Prostate gland (tissue), 2 donors: ENCODE measurements at regions not wholly inside any gene's neighbourhood (a gene's known extent, or its start where the extent isn't known, plus 50 kb on each side); places are given as distances from the start of the nearest gene placed in this dataset.

ENCODE experiments used
- DNase-seq: peaks from one replicate; pipeline ENCODE4 v3.0.0-alpha.2; 2019; ENCODE audit warnings: low spot score
- H3K27ac ChIP-seq, 2 donors: fragments of 200-600 bp; sonication (generic); 2 replicates each; pipeline ENCODE4 v1.5.1; 2017 to 2019
- H3K27me3 ChIP-seq: fragments of 200-600 bp; sonication (generic); replicated peaks from 2 replicates; pipeline ENCODE4 v1.5.1; 2019; ENCODE audit not compliant: insufficient read depth
- H3K36me3 ChIP-seq, 2 donors: fragments of 200-600 bp; sonication (generic); 1 replicate in 1 of 2; 2 replicates in 1 of 2; pipeline versions ENCODE4 v1.5.1 to v1.8.1; 2017 to 2019
- H3K4me1 ChIP-seq: fragments of 200-600 bp; sonication (generic); replicated peaks from 2 replicates; pipeline ENCODE4 v1.5.1; 2019
- H3K4me3 ChIP-seq, 2 donors: fragments of 200-600 bp; sonication (generic); 2 replicates each; pipeline ENCODE4 v1.5.1; 2017 to 2019
- H3K9me3 ChIP-seq: fragments of 200-600 bp; sonication (generic); 2 replicates; pipeline ENCODE4 v1.5.1; 2017
- POLR2A ChIP-seq: fragments of 450-650 bp; IDR thresholded peaks from one replicate; pipeline ENCODE4 v1.6.1; 2016; ENCODE audit warnings: antibody characterized with exemption, mild to moderate bottlenecking
- POLR2AphosphoS5 ChIP-seq: sonication (generic); formaldehyde crosslinking; IDR thresholded peaks from one replicate; pipeline ENCODE4 v1.6.1; 2017; ENCODE audit warnings: antibody characterized with exemption
- WGBS: methylation state at CpG from one replicate; pipeline ENCODE4 v1.1.5; 2018; 5-methylcytosine and 5-hydroxymethylcytosine counted together
- intact Hi-C: fragments of 100-400 bp; cut with DNase I; formaldehyde crosslinking; loops from one replicate; pipeline ENCODE4 v1.14.2; 2022
- TF ChIP-seq, protein P1 (sequence below), 4 experiments: fragments of 200-600 bp in 2 of 4; fragments of 450-650 bp in 2 of 4; sonication (generic) in 2 of 4; IDR thresholded peaks; 1 replicate in 3 of 4; 2 replicates in 1 of 4; pipeline ENCODE4 v1.5.1; 2016 to 2019; ENCODE audit warnings: antibody characterized with exemption in 4 of 4, mild to moderate bottlenecking in 2 of 4, moderate library complexity in 2 of 4

DNA sequence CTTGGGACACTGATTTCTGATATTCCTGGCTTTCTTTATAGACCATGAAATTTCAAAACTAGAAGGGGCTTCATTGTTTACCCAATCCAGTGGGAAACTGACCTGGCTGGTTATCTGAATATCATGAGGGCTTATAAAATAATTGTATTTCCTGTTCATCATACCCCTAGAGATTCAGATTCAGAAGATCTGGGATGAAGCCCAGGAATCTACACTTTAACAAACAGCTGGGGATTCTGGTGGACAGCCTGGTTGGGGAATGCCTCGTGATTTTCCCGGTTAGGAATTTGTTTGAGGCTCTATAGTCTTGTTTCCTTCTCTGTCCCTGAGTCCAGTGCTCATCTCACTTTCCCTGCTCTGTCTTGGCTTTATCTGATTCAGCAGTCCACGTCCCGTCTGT, 110.3 kb downstream of the ADRA2A start:
- intact Hi-C loops, result no loop called here
- H3K36me3 ChIP-seq, result no peaks in the 10 kb centered on the region
- no peak overlapping the region for H3K27ac ChIP-seq
- TF ChIP-seq, protein P1, sequence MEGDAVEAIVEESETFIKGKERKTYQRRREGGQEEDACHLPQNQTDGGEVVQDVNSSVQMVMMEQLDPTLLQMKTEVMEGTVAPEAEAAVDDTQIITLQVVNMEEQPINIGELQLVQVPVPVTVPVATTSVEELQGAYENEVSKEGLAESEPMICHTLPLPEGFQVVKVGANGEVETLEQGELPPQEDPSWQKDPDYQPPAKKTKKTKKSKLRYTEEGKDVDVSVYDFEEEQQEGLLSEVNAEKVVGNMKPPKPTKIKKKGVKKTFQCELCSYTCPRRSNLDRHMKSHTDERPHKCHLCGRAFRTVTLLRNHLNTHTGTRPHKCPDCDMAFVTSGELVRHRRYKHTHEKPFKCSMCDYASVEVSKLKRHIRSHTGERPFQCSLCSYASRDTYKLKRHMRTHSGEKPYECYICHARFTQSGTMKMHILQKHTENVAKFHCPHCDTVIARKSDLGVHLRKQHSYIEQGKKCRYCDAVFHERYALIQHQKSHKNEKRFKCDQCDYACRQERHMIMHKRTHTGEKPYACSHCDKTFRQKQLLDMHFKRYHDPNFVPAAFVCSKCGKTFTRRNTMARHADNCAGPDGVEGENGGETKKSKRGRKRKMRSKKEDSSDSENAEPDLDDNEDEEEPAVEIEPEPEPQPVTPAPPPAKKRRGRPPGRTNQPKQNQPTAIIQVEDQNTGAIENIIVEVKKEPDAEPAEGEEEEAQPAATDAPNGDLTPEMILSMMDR (IDR thresholded peaks at IDR 0.05), result no peak
- TF ChIP-seq POLR2A (no peak), POLR2AphosphoS5 (no peak)
- DNase-seq, result no peak
- H3K27me3 ChIP-seq, result no peaks in the 10 kb centered on the region
- H3K9me3 ChIP-seq, result no peaks in the 10 kb centered on the region
- H3K4me3 ChIP-seq, result no peak overlapping the region
- WGBS, result 27% methylated on average over 4 of the region's 4 CpGs
- no peaks in the 10 kb centered on the region for H3K4me1 ChIP-seq

DNA sequence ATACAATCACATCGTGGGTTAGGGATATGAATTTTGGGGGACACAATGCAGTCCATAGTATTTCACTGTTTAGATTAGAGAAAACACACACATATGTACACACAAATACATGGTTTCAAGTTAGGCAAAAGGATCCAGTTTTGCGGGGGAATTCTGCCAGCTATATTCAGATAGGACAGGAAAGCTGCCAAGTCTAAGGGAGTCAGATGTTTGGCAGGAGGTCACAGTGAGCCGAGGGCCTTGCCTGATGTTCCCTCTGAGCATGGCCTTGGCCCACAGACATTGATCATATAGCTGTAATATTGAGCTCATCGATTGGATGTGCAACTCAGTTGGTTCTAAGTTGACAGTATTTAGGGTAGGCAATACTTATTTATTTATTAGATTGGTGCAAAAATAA, 122.8 kb downstream of the ADRA2A start:
- no peak for TF ChIP-seq POLR2A
- no peak for TF ChIP-seq POLR2AphosphoS5
- TF ChIP-seq, protein P1 (IDR thresholded peaks at IDR 0.05), result no peak
- no peaks in the 10 kb centered on the region for H3K27me3 ChIP-seq
- no peaks in the 10 kb centered on the region for H3K4me1 ChIP-seq
- H3K4me3 ChIP-seq, result no peak overlapping the region
- H3K36me3 ChIP-seq, result no peaks in the 10 kb centered on the region
- WGBS, result 61% methylated on average over 4 of the region's 4 CpGs
- no peaks in the 10 kb centered on the region for H3K9me3 ChIP-seq
- H3K27ac ChIP-seq, result no peak overlapping the region
- intact Hi-C loops, result no loop called here
- DNase-seq, result no peak

DNA sequence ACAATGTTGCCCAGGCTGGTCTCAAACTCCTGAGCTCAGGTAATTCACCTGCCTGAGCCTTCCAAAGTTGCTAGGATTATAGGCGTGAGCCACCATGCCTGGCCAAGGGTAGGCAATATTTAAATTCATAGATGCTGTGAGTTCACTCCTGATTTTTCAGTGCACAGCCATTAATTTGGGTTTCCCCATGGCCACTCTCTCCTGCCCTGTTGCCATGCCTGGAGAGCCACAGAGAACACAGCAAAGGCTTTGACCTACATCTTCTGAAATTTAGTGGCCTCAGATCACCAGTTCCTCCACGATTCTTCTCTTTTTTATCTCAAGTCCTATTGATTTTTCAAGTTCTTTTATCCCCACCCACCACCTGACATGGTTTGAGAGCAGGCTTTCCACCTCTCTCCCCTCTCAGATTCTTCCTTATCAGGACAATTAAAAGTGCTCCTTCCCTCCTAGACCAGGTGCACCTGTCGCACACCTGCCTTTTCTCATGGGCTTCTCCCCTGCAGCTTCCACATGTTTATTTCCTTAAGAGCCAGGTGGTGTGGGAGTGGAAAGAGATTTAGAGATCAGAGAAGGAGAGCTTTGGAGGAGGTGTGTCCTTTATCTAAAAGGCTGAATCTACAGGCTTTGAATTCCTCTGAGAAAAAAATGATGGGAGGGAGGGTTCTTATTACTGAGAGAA, 123.8 kb downstream of the ADRA2A start:
- Histone ChIP-seq H3K4me3 (no peak overlapping the region), H3K27me3 (no peaks in the 10 kb centered on the region), H3K27ac (no peak overlapping the region), H3K4me1 (no peaks in the 10 kb centered on the region), H3K9me3 (no peaks in the 10 kb centered on the region), H3K36me3 (no peaks in the 10 kb centered on the region)
- intact Hi-C loops, result no loop called here
- 67% methylated on average over 3 of the region's 3 CpGs for WGBS
- DNase-seq, result no peak
- no peak for TF ChIP-seq POLR2A
- TF ChIP-seq, protein P1 (IDR thresholded peaks at IDR 0.05), result no peak
- no peak for TF ChIP-seq POLR2AphosphoS5

- intact Hi-C loops, result no loop called here
Observed at GRCh38 chr10:111203615-111204014, 126.8 kb downstream of the ADRA2A start.

More at GRCh38 chr10:111203615-111204014, 126.8 kb downstream of the ADRA2A start:
- Histone ChIP-seq H3K36me3 (no peaks in the 10 kb centered on the region), H3K27ac (no peak overlapping the region), H3K4me1 (no peaks in the 10 kb centered on the region), H3K9me3 (no peaks in the 10 kb centered on the region), H3K4me3 (no peak overlapping the region), H3K27me3 (no peaks in the 10 kb centered on the region)
- WGBS, result 70% methylated on average over 2 of the region's 2 CpGs
- DNase-seq, result no peak
- no peak for TF ChIP-seq POLR2A
- TF ChIP-seq POLR2AphosphoS5, result no peak
- TF ChIP-seq, protein P1 (IDR thresholded peaks at IDR 0.05), result no peak
